ENCODE measurements at regions not wholly inside any gene's neighbourhood (a gene's known extent, or its start where the extent isn't known, plus 50 kb on each side); places are given as distances from the start of the nearest gene placed in this dataset.

DNA sequence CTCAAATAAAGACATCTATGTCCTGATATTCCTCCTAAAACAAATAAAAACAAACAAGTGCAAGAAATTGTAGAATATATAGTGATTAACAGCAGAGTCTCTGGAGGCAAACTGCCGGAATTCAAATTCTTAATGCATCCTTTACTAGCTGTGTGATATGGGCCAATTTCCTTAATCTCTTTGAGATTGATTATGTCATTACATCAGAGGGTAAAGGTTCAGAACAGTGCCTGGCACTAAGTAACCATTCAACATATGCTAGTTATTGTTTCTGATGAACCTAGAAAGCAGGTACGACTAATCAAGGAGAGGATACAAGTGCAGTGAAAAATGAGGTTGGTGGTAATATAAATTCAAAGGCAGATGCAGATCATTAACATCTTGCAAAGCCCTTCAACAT is 81.1 kb upstream of the ADAMTS19 start:
- no peaks in the 10 kb centered on the region for H3K4me1 Mint-ChIP-seq (ENCODE audit: low read depth)
- H3K36me3 Mint-ChIP-seq (ENCODE audit: low read depth): no peaks in the 10 kb centered on the region
- no peak overlapping the region for H3K27ac Mint-ChIP-seq (ENCODE audit: unreplicated experiment)
- no peak overlapping the region for H3K4me3 Mint-ChIP-seq (ENCODE audit: unreplicated experiment)
- H3K9me3 Mint-ChIP-seq (ENCODE audit: low read depth): no peaks in the 10 kb centered on the region
- no peak for DNase-seq (ENCODE audit: low spot score)
- TF ChIP-seq, protein P1, sequence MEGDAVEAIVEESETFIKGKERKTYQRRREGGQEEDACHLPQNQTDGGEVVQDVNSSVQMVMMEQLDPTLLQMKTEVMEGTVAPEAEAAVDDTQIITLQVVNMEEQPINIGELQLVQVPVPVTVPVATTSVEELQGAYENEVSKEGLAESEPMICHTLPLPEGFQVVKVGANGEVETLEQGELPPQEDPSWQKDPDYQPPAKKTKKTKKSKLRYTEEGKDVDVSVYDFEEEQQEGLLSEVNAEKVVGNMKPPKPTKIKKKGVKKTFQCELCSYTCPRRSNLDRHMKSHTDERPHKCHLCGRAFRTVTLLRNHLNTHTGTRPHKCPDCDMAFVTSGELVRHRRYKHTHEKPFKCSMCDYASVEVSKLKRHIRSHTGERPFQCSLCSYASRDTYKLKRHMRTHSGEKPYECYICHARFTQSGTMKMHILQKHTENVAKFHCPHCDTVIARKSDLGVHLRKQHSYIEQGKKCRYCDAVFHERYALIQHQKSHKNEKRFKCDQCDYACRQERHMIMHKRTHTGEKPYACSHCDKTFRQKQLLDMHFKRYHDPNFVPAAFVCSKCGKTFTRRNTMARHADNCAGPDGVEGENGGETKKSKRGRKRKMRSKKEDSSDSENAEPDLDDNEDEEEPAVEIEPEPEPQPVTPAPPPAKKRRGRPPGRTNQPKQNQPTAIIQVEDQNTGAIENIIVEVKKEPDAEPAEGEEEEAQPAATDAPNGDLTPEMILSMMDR (IDR thresholded peaks at IDR 0.05): no peak
- no peaks in the 10 kb centered on the region for H3K27me3 Mint-ChIP-seq (ENCODE audit: low read depth)

DNA sequence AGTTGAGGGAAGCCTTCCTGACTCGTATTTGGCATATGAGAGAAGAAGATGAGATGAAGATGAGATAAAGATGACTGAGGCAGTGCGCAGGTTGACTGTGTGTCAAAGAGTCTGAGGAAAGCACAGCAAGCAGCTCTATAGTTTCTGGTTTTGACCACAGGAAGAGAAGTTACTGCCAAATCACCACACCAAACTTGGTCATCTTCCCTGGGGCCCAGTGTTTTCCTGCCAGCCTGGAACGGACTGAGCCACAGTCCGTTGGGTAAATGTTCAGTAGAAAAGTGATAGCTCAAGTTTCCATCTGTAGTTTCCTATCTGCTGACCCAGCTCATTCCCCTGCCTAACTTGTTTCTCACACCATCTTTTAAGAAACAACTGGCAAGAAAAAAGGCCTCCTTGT is 80.7 kb upstream of the ADAMTS19 start:
- Mint-ChIP-seq H3K4me3 (ENCODE audit: unreplicated experiment) (no peak overlapping the region), H3K9me3 (ENCODE audit: low read depth) (no peaks in the 10 kb centered on the region), H3K4me1 (ENCODE audit: low read depth) (no peaks in the 10 kb centered on the region), H3K27me3 (ENCODE audit: low read depth) (no peaks in the 10 kb centered on the region), H3K36me3 (ENCODE audit: low read depth) (no peaks in the 10 kb centered on the region), H3K27ac (ENCODE audit: unreplicated experiment) (no peak overlapping the region)
- TF ChIP-seq, protein P1 (IDR thresholded peaks at IDR 0.05): no peak
- no peak for DNase-seq (ENCODE audit: low spot score)

DNA sequence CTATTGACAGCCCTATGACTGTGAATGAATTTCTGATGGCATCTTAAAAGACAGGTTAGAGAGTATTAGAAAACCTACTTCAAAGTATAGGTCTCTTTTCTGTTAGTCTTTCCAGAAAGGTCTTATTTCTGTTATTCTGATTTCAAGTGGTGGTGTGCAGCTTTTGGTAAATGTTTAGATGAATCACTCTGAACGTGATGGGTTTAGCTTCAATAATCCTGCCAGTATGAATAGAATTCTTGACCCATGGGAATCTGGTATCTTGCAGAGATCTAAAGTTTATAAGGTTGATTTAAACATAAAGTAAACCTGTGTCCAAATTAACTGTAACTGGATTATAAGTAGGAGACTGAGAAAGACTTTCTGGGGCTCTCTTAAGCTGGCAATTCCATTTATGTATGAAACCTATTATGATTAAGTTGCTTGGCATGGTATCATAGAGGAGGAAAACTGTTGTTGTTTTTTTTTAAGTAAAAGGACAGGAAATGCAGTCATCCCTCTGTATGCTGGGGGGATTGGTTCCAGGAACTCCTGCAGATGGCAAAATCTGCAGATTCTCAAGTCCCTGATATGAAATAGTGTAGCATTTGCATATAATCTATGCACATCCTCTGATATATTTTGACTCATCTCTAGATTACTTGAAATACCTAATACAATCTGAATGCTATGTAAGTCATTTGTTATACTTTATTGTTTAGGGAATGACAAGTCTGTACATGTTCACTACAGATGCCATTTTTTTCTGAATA is 77.0 kb upstream of the ADAMTS19 start:
- Mint-ChIP-seq H3K27ac (ENCODE audit: unreplicated experiment) (no peak overlapping the region), H3K4me1 (ENCODE audit: low read depth) (no peaks in the 10 kb centered on the region), H3K9me3 (ENCODE audit: low read depth) (no peaks in the 10 kb centered on the region), H3K27me3 (ENCODE audit: low read depth) (no peaks in the 10 kb centered on the region), H3K36me3 (ENCODE audit: low read depth) (no peaks in the 10 kb centered on the region), H3K4me3 (ENCODE audit: unreplicated experiment) (no peak overlapping the region)
- DNase-seq (ENCODE audit: low spot score): no peak
- TF ChIP-seq, protein P1 (IDR thresholded peaks at IDR 0.05): no peak

DNA sequence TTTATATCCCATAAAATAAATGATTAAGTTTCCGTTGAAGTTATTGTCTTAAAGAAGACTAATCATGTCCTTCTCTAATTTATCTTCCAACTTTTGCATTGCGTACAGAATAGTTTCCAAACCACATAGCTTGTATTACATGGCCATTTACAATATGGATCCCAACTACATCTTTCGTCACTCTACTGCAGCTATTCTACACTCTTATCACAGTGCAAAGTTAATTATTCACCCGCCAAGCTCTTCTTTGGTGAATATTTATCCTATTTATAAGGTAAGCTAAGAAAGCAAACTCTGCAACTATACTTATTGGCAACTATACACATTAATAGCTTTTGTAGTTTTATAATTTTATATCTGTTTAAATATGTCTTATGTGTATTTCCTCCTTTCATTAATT is 75.9 kb upstream of the ADAMTS19 start:
- no peak overlapping the region for H3K4me3 Mint-ChIP-seq (ENCODE audit: unreplicated experiment)
- no peaks in the 10 kb centered on the region for H3K36me3 Mint-ChIP-seq (ENCODE audit: low read depth)
- H3K27me3 Mint-ChIP-seq (ENCODE audit: low read depth): no peaks in the 10 kb centered on the region
- DNase-seq (ENCODE audit: low spot score): no peak
- no peak overlapping the region for H3K27ac Mint-ChIP-seq (ENCODE audit: unreplicated experiment)
- no peaks in the 10 kb centered on the region for H3K9me3 Mint-ChIP-seq (ENCODE audit: low read depth)
- no peaks in the 10 kb centered on the region for H3K4me1 Mint-ChIP-seq (ENCODE audit: low read depth)
- TF ChIP-seq, protein P1 (IDR thresholded peaks at IDR 0.05): no peak

DNA sequence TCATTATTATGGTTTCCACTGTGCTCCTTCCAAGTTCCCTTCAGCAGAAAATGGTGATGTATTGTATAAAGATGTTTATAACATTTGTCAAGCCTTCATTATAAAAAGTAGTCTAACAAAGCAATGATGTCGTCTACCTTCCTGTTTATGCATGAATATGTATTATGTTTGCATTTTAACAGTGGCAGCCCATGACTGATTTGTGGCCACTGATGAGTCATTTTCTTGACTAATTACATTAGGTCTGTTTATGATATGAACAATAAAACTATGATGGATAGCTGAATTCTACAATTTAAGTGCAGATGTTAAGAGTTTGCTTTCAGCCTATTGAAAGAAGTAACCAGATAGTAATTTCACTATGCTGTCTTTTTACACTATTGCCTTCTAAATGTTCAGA is 75.4 kb upstream of the ADAMTS19 start:
- no peak for DNase-seq (ENCODE audit: low spot score)
- no peaks in the 10 kb centered on the region for H3K4me1 Mint-ChIP-seq (ENCODE audit: low read depth)
- H3K36me3 Mint-ChIP-seq (ENCODE audit: low read depth): no peaks in the 10 kb centered on the region
- H3K27ac Mint-ChIP-seq (ENCODE audit: unreplicated experiment): no peak overlapping the region
- H3K4me3 Mint-ChIP-seq (ENCODE audit: unreplicated experiment): no peak overlapping the region
- TF ChIP-seq, protein P1 (IDR thresholded peaks at IDR 0.05): no peak
- H3K9me3 Mint-ChIP-seq (ENCODE audit: low read depth): no peaks in the 10 kb centered on the region
- no peaks in the 10 kb centered on the region for H3K27me3 Mint-ChIP-seq (ENCODE audit: low read depth)

Measured in chondrocyte (in vitro differentiated cells).